ENCODE measurements at regions not wholly inside any gene's neighbourhood (a gene's known extent, or its start where the extent isn't known, plus 50 kb on each side); places are given as distances from the start of the nearest gene placed in this dataset.

DNA sequence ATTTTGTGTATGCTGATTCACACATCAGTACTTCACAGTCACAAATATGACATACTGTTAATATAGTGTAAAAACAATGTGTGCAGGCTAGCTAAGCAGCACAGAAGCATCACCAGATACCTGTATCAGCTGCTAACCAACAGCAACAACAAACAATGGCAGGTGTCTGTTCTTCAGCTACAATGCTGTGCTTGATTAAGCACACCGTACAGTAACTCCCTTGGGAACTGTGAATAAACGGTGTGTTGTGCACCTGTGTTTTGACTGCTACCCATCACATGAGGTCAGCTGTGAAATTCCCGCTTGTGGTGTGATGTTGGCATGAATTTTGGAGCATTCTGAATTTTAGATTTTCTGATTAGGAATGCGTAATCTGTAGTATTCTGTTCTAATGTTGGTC, 379.7 kb upstream of the FAT1 start:
- TF ChIP-seq, protein P1, sequence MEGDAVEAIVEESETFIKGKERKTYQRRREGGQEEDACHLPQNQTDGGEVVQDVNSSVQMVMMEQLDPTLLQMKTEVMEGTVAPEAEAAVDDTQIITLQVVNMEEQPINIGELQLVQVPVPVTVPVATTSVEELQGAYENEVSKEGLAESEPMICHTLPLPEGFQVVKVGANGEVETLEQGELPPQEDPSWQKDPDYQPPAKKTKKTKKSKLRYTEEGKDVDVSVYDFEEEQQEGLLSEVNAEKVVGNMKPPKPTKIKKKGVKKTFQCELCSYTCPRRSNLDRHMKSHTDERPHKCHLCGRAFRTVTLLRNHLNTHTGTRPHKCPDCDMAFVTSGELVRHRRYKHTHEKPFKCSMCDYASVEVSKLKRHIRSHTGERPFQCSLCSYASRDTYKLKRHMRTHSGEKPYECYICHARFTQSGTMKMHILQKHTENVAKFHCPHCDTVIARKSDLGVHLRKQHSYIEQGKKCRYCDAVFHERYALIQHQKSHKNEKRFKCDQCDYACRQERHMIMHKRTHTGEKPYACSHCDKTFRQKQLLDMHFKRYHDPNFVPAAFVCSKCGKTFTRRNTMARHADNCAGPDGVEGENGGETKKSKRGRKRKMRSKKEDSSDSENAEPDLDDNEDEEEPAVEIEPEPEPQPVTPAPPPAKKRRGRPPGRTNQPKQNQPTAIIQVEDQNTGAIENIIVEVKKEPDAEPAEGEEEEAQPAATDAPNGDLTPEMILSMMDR (tag by site-specific recombination; IDR thresholded peaks at IDR 0.05) = no peak
- TF ChIP-seq, protein P2, sequence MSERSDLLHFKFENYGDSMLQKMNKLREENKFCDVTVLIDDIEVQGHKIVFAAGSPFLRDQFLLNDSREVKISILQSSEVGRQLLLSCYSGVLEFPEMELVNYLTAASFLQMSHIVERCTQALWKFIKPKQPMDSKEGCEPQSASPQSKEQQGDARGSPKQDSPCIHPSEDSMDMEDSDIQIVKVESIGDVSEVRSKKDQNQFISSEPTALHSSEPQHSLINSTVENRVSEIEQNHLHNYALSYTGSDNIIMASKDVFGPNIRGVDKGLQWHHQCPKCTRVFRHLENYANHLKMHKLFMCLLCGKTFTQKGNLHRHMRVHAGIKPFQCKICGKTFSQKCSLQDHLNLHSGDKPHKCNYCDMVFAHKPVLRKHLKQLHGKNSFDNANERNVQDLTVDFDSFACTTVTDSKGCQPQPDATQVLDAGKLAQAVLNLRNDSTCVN (tag by site-specific recombination; optimal IDR thresholded peaks at IDR 0.05) = no peak
- TF ChIP-seq ZBTB17 (tag by site-specific recombination; IDR thresholded peaks at IDR 0.05) (no peak), WT1 (tag by site-specific recombination; IDR thresholded peaks at IDR 0.05) (no peak), ZNF623 (tag by site-specific recombination; IDR thresholded peaks at IDR 0.05) (no peak), ZNF776 (tag by site-specific recombination; IDR thresholded peaks at IDR 0.05; ENCODE audit: borderline replicate concordance) (no peak), GLI2 (tag by site-specific recombination; IDR thresholded peaks at IDR 0.05; ENCODE audit: borderline replicate concordance, low read depth) (no peak)
- TF ChIP-seq, protein P3, sequence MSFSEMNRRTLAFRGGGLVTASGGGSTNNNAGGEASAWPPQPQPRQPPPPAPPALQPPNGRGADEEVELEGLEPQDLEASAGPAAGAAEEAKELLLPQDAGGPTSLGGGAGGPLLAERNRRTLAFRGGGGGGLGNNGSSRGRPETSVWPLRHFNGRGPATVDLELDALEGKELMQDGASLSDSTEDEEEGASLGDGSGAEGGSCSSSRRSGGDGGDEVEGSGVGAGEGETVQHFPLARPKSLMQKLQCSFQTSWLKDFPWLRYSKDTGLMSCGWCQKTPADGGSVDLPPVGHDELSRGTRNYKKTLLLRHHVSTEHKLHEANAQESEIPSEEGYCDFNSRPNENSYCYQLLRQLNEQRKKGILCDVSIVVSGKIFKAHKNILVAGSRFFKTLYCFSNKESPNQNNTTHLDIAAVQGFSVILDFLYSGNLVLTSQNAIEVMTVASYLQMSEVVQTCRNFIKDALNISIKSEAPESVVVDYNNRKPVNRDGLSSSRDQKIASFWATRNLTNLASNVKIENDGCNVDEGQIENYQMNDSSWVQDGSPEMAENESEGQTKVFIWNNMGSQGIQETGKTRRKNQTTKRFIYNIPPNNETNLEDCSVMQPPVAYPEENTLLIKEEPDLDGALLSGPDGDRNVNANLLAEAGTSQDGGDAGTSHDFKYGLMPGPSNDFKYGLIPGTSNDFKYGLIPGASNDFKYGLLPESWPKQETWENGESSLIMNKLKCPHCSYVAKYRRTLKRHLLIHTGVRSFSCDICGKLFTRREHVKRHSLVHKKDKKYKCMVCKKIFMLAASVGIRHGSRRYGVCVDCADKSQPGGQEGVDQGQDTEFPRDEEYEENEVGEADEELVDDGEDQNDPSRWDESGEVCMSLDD (tag by site-specific recombination; IDR thresholded peaks at IDR 0.05) = no peak
- TF ChIP-seq, protein P4, sequence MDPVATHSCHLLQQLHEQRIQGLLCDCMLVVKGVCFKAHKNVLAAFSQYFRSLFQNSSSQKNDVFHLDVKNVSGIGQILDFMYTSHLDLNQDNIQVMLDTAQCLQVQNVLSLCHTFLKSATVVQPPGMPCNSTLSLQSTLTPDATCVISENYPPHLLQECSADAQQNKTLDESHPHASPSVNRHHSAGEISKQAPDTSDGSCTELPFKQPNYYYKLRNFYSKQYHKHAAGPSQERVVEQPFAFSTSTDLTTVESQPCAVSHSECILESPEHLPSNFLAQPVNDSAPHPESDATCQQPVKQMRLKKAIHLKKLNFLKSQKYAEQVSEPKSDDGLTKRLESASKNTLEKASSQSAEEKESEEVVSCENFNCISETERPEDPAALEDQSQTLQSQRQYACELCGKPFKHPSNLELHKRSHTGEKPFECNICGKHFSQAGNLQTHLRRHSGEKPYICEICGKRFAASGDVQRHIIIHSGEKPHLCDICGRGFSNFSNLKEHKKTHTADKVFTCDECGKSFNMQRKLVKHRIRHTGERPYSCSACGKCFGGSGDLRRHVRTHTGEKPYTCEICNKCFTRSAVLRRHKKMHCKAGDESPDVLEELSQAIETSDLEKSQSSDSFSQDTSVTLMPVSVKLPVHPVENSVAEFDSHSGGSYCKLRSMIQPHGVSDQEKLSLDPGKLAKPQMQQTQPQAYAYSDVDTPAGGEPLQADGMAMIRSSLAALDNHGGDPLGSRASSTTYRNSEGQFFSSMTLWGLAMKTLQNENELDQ (tag by site-specific recombination; IDR thresholded peaks at IDR 0.05; ENCODE audit: low read depth) = no peak

Measured in HEK293 (cell line).